PC-3 (cell line): ENCODE measurements at regions not wholly inside any gene's neighbourhood (a gene's known extent, or its start where the extent isn't known, plus 50 kb on each side); places are given as distances from the start of the nearest gene placed in this dataset.
A peak's percentile ranks its signal among the peaks of the same experiment; 100 is the strongest.

Experiments used
- ATAC-seq: fragments of 200-7000 bp; cut with Tn5 transposase; 2 replicates; pipeline ENCODE4 v1.9.1; 2020; ENCODE audit warnings: mild to moderate bottlenecking, moderate library complexity
- BruUV-seq: library from RNA; stranded (reverse); fragments of 400-500 nt; replicated peaks from 2 replicates; lab custom pipeline; 2021; lab: Mats Ljungman, UMichigan
- CTCF ChIA-PET: fragments of 300-600 bp; sonication (Branson Sonifier 250); formaldehyde crosslinking; loops from one replicate; lab custom pipeline; 2022; ENCODE audit warnings: antibody characterized with exemption; lab: Charles Lee
- POLR2A ChIA-PET: fragments of 300-600 bp; sonication (Branson Sonifier 250); formaldehyde crosslinking; loops from one replicate; lab custom pipeline; 2022; ENCODE audit warnings: antibody characterized with exemption; ENCODE audit not compliant: unreplicated experiment; lab: Charles Lee
- DNase-seq: peaks from one replicate; pipeline ENCODE4 v3.0.0-alpha.2; 2015
- H2AFZ ChIP-seq: fragments of 300-600 bp; sonication (generic); 2 replicates; pipeline ENCODE4 v1.6.0; 2016; ENCODE audit warnings: antibody characterized with exemption, low read length
- H3F3A ChIP-seq: fragments of 300-600 bp; sonication (generic); one replicate; pipeline ENCODE4 v1.6.0; 2017; ENCODE audit warnings: antibody characterized with exemption, low read length, control low read depth, mild to moderate bottlenecking; ENCODE audit not compliant: unreplicated experiment
- H3K27ac ChIP-seq: fragments of 300-600 bp; sonication (generic); 2 replicates; pipeline ENCODE4 v1.5.1; 2016; ENCODE audit warnings: mild to moderate bottlenecking, low read length
- H3K27me3 ChIP-seq: fragments of 300-600 bp; sonication (generic); 2 replicates; pipeline ENCODE4 v1.6.1; 2016; ENCODE audit warnings: low read length, mixed read lengths
- H3K36me3 ChIP-seq: fragments of 300-600 bp; sonication (generic); 2 replicates; pipeline ENCODE4 v1.6.1; 2016; ENCODE audit warnings: low read depth, mixed run types, low read length, mixed read lengths
- H3K4me1 ChIP-seq: fragments of 300-600 bp; sonication (generic); 2 replicates; pipeline ENCODE4 v1.5.1; 2016; ENCODE audit warnings: low read length; ENCODE audit not compliant: insufficient read depth
- H3K4me2 ChIP-seq: fragments of 300-600 bp; sonication (generic); 2 replicates; pipeline ENCODE4 v1.6.0; 2016; ENCODE audit warnings: low read length
- H3K4me3 ChIP-seq: fragments of 300-600 bp; sonication (generic); 2 replicates; pipeline ENCODE4 v1.5.1; 2016; ENCODE audit warnings: mild to moderate bottlenecking, low read length, mixed read lengths
- H3K79me2 ChIP-seq: fragments of 300-600 bp; sonication (generic); 2 replicates; pipeline ENCODE4 v1.6.1; 2017; ENCODE audit warnings: low read length, mixed read lengths
- H3K9ac ChIP-seq: fragments of 300-600 bp; sonication (generic); 2 replicates; pipeline ENCODE4 v1.6.0; 2016; ENCODE audit warnings: mild to moderate bottlenecking, low read length
- H3K9me2 ChIP-seq: fragments of 300-600 bp; sonication (generic); replicated peaks from 2 replicates; pipeline ENCODE4 v1.6.1; 2016; ENCODE audit warnings: mixed run types, low read length, mixed read lengths
- H3K9me3 ChIP-seq: fragments of 300-600 bp; sonication (generic); 2 replicates; pipeline ENCODE4 v1.6.1; 2016; ENCODE audit warnings: low read length, mixed read lengths
- H4K20me1 ChIP-seq: fragments of 300-600 bp; sonication (generic); 2 replicates; pipeline ENCODE4 v1.6.1; 2016; ENCODE audit warnings: low read length, mixed read lengths
- CTCF ChIP-seq: fragments of 300-600 bp; sonication (generic); conservative IDR thresholded peaks from 2 replicates; pipeline ENCODE4 v1.5.1; 2017; ENCODE audit warnings: antibody characterized with exemption, low read depth, mild to moderate bottlenecking, low read length
- EZH2 ChIP-seq: fragments of 300-600 bp; sonication (generic); IDR thresholded peaks from one replicate; pipeline ENCODE4 v1.6.1; 2017; ENCODE audit warnings: antibody characterized with exemption, mild to moderate bottlenecking, low read length; ENCODE audit not compliant: unreplicated experiment
- EZH2phosphoT487 ChIP-seq: fragments of 300-600 bp; sonication (generic); IDR thresholded peaks from 2 replicates; pipeline ENCODE4 v1.6.1; 2018; ENCODE audit warnings: mild to moderate bottlenecking, antibody characterized with exemption, low read length, borderline replicate concordance
- intact Hi-C: fragments of 100-400 bp; cut with micrococcal nuclease; formaldehyde crosslinking; loops from 2 replicates; pipeline ENCODE4 v1.9.0; 2023

DNA sequence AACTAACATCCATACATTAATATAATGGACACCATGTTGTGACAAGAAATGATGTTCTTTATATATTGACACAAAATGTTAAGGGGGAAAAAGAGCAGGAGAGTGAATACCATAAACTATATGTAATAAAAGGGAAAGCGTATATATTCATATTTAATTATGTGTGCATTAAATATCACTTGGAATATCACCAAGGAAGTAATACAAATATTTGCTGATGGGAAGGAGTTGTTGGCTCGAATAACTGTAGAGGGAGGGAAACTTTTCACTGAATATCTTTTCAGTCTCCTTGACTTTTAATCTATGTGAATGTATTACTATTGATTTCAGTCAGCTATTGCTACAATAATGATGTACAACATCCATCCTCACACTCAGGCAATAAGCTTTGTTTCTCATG, 167.0 kb upstream of the DPH6 start:
- ATAC-seq: peak; percentile 42
- Histone ChIP-seq H2AFZ (no peak overlapping the region), H4K20me1 (no peaks in the 10 kb centered on the region), H3K79me2 (no peaks in the 10 kb centered on the region), H3K4me2 (peak overlapping the region; percentile 41), H3K36me3 (no peaks in the 10 kb centered on the region), H3K9me3 (no peaks in the 10 kb centered on the region), H3K9me2 (no peaks in the 10 kb centered on the region), H3K4me3 (no peak overlapping the region; the same call in 1 of the 2 replicates), H3F3A (peaks cover 5% of the 10 kb centered on the region), H3K4me1 (peaks cover 28% of the 10 kb centered on the region), H3K27ac (peak overlapping the region; percentile 69), H3K27me3 (no peaks in the 10 kb centered on the region), H3K9ac (no peak overlapping the region)
- no TSS peak for BruUV-seq
- peak; percentile 59 for DNase-seq
- intact Hi-C loops: no loop called here
- ChIA-PET POLR2A (interaction anchor here (0.7 kb wide), 1 partner anchor 25 kb away, joined by 4 read pairs; no protein-coding TSS in a partner anchor), CTCF (no interaction called here)
- TF ChIP-seq EZH2 (no peak), EZH2phosphoT487 (no peak), CTCF (no peak)

GRCh38 chr15:35713733-35714132, 167.8 kb upstream of the DPH6 start:
- Histone ChIP-seq H3K9ac (no peak overlapping the region), H3K9me2 (no peaks in the 10 kb centered on the region), H3K79me2 (no peaks in the 10 kb centered on the region), H3K36me3 (no peaks in the 10 kb centered on the region), H3K4me1 (peaks cover 28% of the 10 kb centered on the region), H3K27ac (peak overlapping the region; percentile 69), H3K4me2 (peak overlapping the region; percentile 41), H3K4me3 (no peak overlapping the region), H3F3A (peaks cover 5% of the 10 kb centered on the region), H3K27me3 (no peaks in the 10 kb centered on the region), H4K20me1 (no peaks in the 10 kb centered on the region), H3K9me3 (no peaks in the 10 kb centered on the region), H2AFZ (no peak overlapping the region)
- ChIA-PET CTCF (no interaction called here), POLR2A (no interaction called here)
- no TSS peak for BruUV-seq
- TF ChIP-seq EZH2: no peak
- TF ChIP-seq CTCF: no peak
- TF ChIP-seq EZH2phosphoT487: no peak
- ATAC-seq (peak; percentile 97), DNase-seq (peak; percentile 93)
- intact Hi-C loops: no loop called here

DNA sequence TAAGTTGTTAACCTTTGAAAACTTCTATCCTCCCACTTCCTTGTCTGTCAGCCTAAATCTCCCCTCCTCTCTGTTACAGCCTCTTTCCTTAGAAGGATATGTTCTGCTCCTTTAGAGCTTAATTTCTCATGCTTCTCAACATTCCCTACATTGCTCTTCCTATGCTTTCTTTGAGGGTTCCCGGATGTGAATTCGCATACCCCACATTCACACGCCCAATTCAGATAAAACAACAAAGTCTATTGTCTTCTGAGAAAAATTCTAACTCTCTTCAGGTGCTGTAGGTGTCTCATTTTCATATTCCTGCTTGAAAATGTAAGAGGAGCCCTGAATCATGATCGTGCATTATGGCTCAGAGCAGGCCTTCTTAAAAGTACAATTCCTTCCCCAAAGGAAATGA, 171.8 kb upstream of the DPH6 start:
- peaks cover 27% of the 10 kb centered on the region for H3K4me1 ChIP-seq
- intact Hi-C loops: no loop called here
- H3K27me3 ChIP-seq: no peaks in the 10 kb centered on the region
- DNase-seq (no peak), ATAC-seq (no peak)
- no peaks in the 10 kb centered on the region for H3K36me3 ChIP-seq
- no peaks in the 10 kb centered on the region for H4K20me1 ChIP-seq
- TF ChIP-seq EZH2: no peak
- no peak for TF ChIP-seq EZH2phosphoT487
- no peak overlapping the region for H3K4me3 ChIP-seq
- no TSS peak for BruUV-seq
- no peaks in the 10 kb centered on the region for H3K9me3 ChIP-seq
- H3K27ac ChIP-seq: no peak overlapping the region
- peaks cover 5% of the 10 kb centered on the region for H3F3A ChIP-seq
- H3K9me2 ChIP-seq: no peaks in the 10 kb centered on the region
- ChIA-PET CTCF (interaction anchor here (0.6 kb wide), 1 partner anchor 10 kb away, joined by 3 read pairs; no protein-coding TSS in a partner anchor), POLR2A (no interaction called here)
- H3K9ac ChIP-seq: no peak overlapping the region
- no peaks in the 10 kb centered on the region for H3K79me2 ChIP-seq
- H3K4me2 ChIP-seq: no peak overlapping the region
- H2AFZ ChIP-seq: no peak overlapping the region
